Gastrocnemius medialis (tissue), 4 donors: ENCODE measurements at regions not wholly inside any gene's neighbourhood (a gene's known extent, or its start where the extent isn't known, plus 50 kb on each side); places are given as distances from the start of the nearest gene placed in this dataset.

Experiments
- ATAC-seq, 2 donors: fragments of 150-250 bp; one replicate each; pipeline ENCODE4 v1.9.1; 2016
- DNase-seq, 2 donors: peaks; one replicate each; pipeline ENCODE4 v3.0.0-alpha.2; 2019
- H3K27ac ChIP-seq, 4 donors: fragments of 200-600 bp; sonication (generic); 1 replicate in 1 of 4; 2 replicates in 3 of 4; pipeline ENCODE4 v1.5.1; 2016 to 2018; ENCODE audit warnings: mild to moderate bottlenecking in 2 of 4, moderate library complexity in 1 of 4
- H3K27me3 ChIP-seq, 3 donors: fragments of 200-600 bp; sonication (generic) in 2 of 3; 1 replicate in 1 of 3; 2 replicates in 2 of 3; pipeline versions ENCODE4 v1.5.1 to v1.6.0; 2016 to 2019; ENCODE audit warnings: mild to moderate bottlenecking in 1 of 3, moderate library complexity in 1 of 3
- H3K36me3 ChIP-seq, 2 donors: fragments of 200-600 bp; sonication (generic) in 1 of 2; one replicate each; pipeline ENCODE4 v1.5.1; 2017 to 2018
- H3K4me1 ChIP-seq, 2 donors: fragments of 200-600 bp; sonication (generic) in 1 of 2; one replicate each; pipeline ENCODE4 v1.5.1; 2016 to 2017; ENCODE audit warnings: mild to moderate bottlenecking in 2 of 2
- H3K4me3 ChIP-seq, 4 donors: fragments of 200-600 bp; sonication (generic) in 3 of 4; 1 replicate in 1 of 4; 2 replicates in 3 of 4; pipeline ENCODE4 v1.5.1; 2016 to 2019; ENCODE audit warnings: mild to moderate bottlenecking in 2 of 4
- H3K9me3 ChIP-seq, 3 donors: fragments of 200-600 bp; sonication (generic) in 2 of 3; 1 replicate in 1 of 3; 2 replicates in 2 of 3; pipeline ENCODE4 v1.5.1; 2016 to 2019
- POLR2A ChIP-seq, 2 donors: fragments of 450-650 bp; IDR thresholded peaks; one replicate each; pipeline ENCODE4 v1.6.1; 2017; ENCODE audit warnings: antibody characterized with exemption in 2 of 2, mild to moderate bottlenecking in 2 of 2, moderate library complexity in 2 of 2
- in situ Hi-C, 4 donors: fragments of 200-750 bp; cut with MboI; loops; one replicate each; pipeline versions ENCODE4 v1.15.0 to v1.8.0; 2017; ENCODE audit warnings: low sequenced_read_pairs in 4 of 4
- intact Hi-C: fragments of 100-400 bp; cut with DNase I; formaldehyde crosslinking; loops from one replicate; pipeline ENCODE4 v1.15.1; 2023; ENCODE audit warnings: low total_unique reads
- TF ChIP-seq, protein P1 (sequence below), 5 experiments: fragments of 450-650 bp in 3 of 5; fragments of 200-600 bp in 2 of 5; sonication (generic) in 2 of 5; IDR thresholded peaks in 4 of 5; conservative IDR thresholded peaks in 1 of 5; 1 replicate in 4 of 5; 2 replicates in 1 of 5; pipeline ENCODE4 v1.5.1; 2016 to 2019; ENCODE audit warnings: antibody characterized with exemption in 5 of 5, mild to moderate bottlenecking in 3 of 5, moderate library complexity in 3 of 5

DNA sequence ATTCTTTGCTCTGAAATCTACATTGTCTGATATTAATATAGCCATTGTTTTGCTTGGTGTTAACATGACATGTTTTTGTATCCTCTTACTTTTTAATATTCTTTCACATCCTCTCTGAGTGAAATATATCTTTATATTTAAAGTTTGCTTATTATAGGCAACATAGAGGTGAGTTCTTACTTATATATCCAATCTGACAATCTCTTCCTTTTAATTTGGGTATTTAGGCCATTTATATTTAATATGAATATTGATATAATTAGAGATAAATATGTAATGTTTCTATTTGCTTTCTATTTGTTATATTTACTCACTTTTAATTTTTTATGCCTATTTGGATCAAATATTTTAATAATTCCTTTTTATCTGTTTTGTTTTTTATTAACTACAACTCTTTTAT is 554.1 kb upstream of the SALL1 start:
- Histone ChIP-seq H3K27ac (no peak overlapping the region), H3K4me1 (no peaks in the 10 kb centered on the region), H3K27me3 (no peaks in the 10 kb centered on the region), H3K36me3 (no peaks in the 10 kb centered on the region), H3K4me3 (no peak overlapping the region), H3K9me3 (no peaks in the 10 kb centered on the region)
- intact Hi-C loops, result no loop called here
- no peak for TF ChIP-seq POLR2A (IDR thresholded peaks at IDR 0.05)
- TF ChIP-seq, protein P1, sequence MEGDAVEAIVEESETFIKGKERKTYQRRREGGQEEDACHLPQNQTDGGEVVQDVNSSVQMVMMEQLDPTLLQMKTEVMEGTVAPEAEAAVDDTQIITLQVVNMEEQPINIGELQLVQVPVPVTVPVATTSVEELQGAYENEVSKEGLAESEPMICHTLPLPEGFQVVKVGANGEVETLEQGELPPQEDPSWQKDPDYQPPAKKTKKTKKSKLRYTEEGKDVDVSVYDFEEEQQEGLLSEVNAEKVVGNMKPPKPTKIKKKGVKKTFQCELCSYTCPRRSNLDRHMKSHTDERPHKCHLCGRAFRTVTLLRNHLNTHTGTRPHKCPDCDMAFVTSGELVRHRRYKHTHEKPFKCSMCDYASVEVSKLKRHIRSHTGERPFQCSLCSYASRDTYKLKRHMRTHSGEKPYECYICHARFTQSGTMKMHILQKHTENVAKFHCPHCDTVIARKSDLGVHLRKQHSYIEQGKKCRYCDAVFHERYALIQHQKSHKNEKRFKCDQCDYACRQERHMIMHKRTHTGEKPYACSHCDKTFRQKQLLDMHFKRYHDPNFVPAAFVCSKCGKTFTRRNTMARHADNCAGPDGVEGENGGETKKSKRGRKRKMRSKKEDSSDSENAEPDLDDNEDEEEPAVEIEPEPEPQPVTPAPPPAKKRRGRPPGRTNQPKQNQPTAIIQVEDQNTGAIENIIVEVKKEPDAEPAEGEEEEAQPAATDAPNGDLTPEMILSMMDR (IDR thresholded peaks at IDR 0.05 in 4 of 5, conservative IDR thresholded peaks at IDR 0.05 in 1 of 5), result no peak
- no peak for DNase-seq
- in situ Hi-C loops, result no loop called here
- ATAC-seq, result no peak

DNA sequence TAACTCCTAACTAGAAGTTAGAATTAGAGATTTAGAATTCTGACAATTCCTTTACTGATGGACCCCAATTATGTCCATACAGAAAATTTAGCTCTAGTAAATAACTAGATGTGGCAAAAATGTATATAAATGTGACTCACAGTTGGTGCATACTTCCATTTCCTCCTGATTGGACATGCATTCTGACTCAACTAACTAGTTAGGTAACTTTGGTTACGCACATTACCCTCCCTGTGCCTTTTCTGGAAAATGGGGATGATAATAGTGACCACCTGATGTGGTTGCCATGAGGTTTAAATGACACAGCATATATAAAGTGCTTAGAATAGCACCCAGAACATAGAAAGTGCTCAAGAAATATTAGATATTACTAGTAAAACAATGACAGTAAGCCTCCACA is 550.0 kb upstream of the SALL1 start:
- no peak for ATAC-seq

DNA sequence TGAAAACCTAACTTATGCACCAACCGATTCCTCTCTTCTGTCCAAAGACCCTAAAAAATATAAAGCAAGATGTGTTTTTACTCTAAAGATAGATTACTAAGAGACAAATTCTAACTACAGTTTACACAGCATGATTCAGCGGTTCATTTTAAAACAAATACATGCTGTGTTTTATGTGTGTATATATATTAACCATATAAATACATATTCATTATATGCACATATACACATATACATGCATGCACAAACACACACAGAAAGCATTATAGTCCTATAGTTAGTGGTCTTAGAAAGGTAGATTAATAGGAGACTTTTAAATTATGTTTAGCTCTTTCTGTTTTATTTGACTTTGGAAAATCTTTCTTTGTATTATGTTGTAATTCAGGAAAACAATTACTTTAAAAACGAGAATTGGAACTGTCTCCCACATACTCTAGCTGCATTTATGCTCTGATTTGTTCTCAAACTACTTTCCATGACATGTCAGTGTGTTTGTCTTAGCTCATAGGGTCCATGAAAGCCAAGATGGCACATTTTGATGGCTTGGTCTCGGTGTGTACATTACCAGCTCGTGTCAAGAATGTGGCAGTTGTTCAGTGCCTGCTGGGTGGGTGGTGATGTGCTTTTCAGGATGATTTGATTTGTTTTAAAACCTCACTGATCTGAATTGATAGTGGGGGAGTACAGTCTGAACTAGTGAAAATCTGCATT is 548.8 kb upstream of the SALL1 start:
- H3K27ac ChIP-seq, result no peak overlapping the region
- intact Hi-C loops (no loop called here), in situ Hi-C loops (no loop called here)
- H3K9me3 ChIP-seq, result no peaks in the 10 kb centered on the region
- no peaks in the 10 kb centered on the region for H3K36me3 ChIP-seq
- ATAC-seq, result no peak
- no peak for TF ChIP-seq POLR2A (IDR thresholded peaks at IDR 0.05)
- TF ChIP-seq, protein P1 (IDR thresholded peaks at IDR 0.05 in 4 of 5, conservative IDR thresholded peaks at IDR 0.05 in 1 of 5), result no peak
- no peak for DNase-seq
- no peaks in the 10 kb centered on the region for H3K27me3 ChIP-seq
- no peak overlapping the region for H3K4me3 ChIP-seq
- no peaks in the 10 kb centered on the region for H3K4me1 ChIP-seq

More for the DNA sequence above, 550.0 kb upstream of the SALL1 start:
- no peak overlapping the region for H3K27ac ChIP-seq
- no peaks in the 10 kb centered on the region for H3K9me3 ChIP-seq
- intact Hi-C loops (no loop called here), in situ Hi-C loops (no loop called here)
- H3K4me1 ChIP-seq, result no peaks in the 10 kb centered on the region
- no peak for TF ChIP-seq POLR2A (IDR thresholded peaks at IDR 0.05)
- TF ChIP-seq, protein P1 (IDR thresholded peaks at IDR 0.05 in 4 of 5, conservative IDR thresholded peaks at IDR 0.05 in 1 of 5), result no peak
- no peak for DNase-seq
- no peaks in the 10 kb centered on the region for H3K36me3 ChIP-seq
- H3K27me3 ChIP-seq, result no peaks in the 10 kb centered on the region
- no peak overlapping the region for H3K4me3 ChIP-seq

DNA sequence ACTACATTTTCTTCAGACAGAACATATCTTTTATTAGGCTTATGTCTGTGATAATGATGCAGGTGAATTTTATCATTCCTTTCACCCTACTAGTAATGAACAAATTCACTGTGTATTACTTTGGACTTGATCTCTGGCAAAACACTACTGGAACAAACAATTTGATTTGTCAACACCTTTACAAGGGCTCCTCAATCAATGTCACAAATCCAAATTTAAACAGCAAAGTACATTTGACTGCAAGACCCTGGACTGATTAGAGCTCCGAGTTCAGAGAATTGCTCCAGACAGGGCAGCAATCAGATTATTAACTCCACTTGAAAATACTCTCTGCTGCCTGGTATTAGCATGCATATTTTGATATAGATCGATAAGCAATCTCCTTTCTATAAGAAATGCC is 547.6 kb upstream of the SALL1 start:
- intact Hi-C loops (no loop called here), in situ Hi-C loops (no loop called here)
- DNase-seq (no peak), ATAC-seq (no peak)
- no peaks in the 10 kb centered on the region for H3K36me3 ChIP-seq
- no peak overlapping the region for H3K27ac ChIP-seq
- H3K27me3 ChIP-seq, result no peaks in the 10 kb centered on the region
- no peak overlapping the region for H3K4me3 ChIP-seq
- TF ChIP-seq, protein P1 (IDR thresholded peaks at IDR 0.05 in 4 of 5, conservative IDR thresholded peaks at IDR 0.05 in 1 of 5), result no peak
- TF ChIP-seq POLR2A (IDR thresholded peaks at IDR 0.05), result no peak
- H3K4me1 ChIP-seq, result no peaks in the 10 kb centered on the region
- H3K9me3 ChIP-seq, result no peaks in the 10 kb centered on the region

DNA sequence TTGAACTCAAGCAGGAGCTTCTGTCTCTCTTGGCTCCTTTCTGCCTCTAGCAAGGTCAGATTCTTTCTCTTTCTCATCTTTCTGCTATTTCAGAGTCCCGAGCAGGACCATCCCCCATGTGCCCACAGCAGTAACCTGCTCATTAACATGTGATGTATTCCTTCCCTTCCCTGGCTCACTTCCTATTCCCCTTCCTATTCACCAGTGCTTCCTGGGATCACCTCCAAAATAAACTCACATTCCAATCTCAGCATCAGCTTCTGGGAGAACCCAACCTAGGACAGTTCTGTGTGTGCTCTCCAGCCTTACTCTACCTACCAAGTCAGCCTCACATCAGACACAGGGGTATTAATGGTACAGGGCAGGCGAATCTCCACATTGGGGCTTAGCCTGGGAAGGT is 546.4 kb upstream of the SALL1 start:
- H3K4me3 ChIP-seq, result no peak overlapping the region
- TF ChIP-seq POLR2A (IDR thresholded peaks at IDR 0.05), result no peak
- TF ChIP-seq, protein P1 (IDR thresholded peaks at IDR 0.05 in 4 of 5, conservative IDR thresholded peaks at IDR 0.05 in 1 of 5), result no peak
- intact Hi-C loops, result no loop called here
- ATAC-seq (no peak), DNase-seq (no peak)
- no peak overlapping the region for H3K27ac ChIP-seq
- H3K9me3 ChIP-seq, result no peaks in the 10 kb centered on the region
- H3K36me3 ChIP-seq, result no peaks in the 10 kb centered on the region
- in situ Hi-C loops, result no loop called here
- H3K27me3 ChIP-seq, result no peaks in the 10 kb centered on the region
- H3K4me1 ChIP-seq, result no peaks in the 10 kb centered on the region
